Activated T-cell treated with anti-CD3 and anti-CD28 coated beads for 24 hours (primary cell): ENCODE measurements at regions not wholly inside any gene's neighbourhood (a gene's known extent, or its start where the extent isn't known, plus 50 kb on each side); places are given as distances from the start of the nearest gene placed in this dataset.

Experiments used
- DNase-seq: peaks from one replicate; pipeline ENCODE4 v3.0.0-alpha.2; 2020; ENCODE audit warnings: low read depth

DNA sequence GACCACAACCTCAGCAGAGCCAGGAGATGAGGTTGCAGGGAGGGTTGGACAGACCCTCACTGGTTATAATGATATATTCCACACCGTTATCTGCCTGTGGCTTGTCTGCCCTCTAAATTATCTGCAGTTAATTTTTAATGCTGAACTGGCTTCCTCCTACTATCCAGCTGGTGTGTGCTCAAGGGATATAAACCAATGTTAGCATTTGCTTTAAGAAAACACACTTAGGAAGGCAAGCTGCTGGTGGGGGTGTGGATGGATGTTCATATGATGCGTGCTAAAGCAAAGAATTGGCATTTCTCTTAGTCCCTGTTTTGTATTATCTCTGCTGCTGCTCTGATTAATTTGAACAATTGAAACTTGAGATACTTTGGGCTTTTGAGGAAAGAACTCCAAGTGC lies 132.2 kb upstream of the NPVF start:
- no peak for DNase-seq

DNA sequence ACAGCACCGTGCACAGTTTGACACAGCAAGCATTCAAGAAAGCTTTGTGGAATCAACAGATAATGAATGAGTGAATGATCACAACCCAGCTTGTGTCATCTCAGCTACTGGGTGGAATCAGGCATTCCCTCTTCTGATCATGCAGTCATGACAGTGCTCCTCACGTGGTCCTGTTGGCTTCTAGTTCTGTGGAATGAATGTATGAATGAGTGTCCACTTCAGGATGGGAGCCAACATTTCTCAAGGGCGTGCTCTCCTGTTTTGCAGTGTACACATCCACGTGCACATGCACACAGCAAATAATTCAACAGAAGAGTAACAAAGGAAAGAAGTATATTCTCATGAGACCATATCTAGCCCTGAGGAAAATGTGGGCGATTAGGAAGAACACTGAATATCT lies 133.1 kb upstream of the NPVF start:
- no peak for DNase-seq

GRCh38 chr7:25361863-25362262 lies 133.6 kb upstream of the NPVF start:
- DNase-seq = no peak

- no peak for DNase-seq
Measured at GRCh38 chr7:25368599-25369201, 140.4 kb upstream of the NPVF start.

GRCh38 chr7:25369786-25370185 lies 141.5 kb upstream of the NPVF start:
- no peak for DNase-seq

GRCh38 chr7:25371972-25372371 lies 143.7 kb upstream of the NPVF start:
- DNase-seq = no peak

- no peak for DNase-seq
Measured at GRCh38 chr7:25375805-25376600, 147.7 kb upstream of the NPVF start.

GRCh38 chr7:25379351-25380300 lies 151.3 kb upstream of the NPVF start:
- DNase-seq = no peak

DNA sequence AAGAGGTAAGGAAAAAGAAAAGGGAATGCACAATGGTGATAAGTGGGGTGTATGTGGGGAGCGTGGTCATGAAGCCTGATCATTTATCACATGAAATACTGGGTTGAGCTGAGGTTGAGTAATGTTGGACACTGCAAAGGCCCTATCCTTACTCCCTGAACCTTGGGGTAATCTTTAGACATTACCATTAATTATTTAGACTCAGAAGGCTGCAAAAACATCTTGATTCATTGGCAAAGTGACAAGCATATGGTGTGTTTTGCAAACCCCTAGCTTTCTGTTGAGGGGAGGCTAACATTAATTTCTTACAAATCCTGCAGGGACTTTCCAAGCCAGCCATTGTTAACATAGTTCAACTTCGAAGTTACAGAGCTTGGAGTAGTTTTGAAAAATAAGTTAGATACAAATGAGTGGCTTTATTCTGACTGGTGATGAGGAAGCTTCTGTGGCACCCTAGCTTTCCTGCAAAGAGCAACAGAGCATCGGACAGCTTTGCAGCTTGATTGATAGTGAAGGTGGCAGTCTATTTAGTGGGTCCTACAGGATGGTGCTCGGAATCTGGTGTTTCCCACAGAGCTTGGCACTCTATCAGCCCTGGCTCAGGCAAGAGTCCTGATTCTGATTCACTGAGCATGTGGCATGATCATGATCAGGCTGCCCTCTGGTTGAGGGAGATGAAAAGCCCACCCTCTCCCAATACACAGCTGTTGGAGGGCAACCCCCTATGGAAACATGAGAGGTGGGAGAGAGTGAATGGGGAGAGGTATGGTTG lies 153.7 kb upstream of the NPVF start:
- no peak for DNase-seq

DNA sequence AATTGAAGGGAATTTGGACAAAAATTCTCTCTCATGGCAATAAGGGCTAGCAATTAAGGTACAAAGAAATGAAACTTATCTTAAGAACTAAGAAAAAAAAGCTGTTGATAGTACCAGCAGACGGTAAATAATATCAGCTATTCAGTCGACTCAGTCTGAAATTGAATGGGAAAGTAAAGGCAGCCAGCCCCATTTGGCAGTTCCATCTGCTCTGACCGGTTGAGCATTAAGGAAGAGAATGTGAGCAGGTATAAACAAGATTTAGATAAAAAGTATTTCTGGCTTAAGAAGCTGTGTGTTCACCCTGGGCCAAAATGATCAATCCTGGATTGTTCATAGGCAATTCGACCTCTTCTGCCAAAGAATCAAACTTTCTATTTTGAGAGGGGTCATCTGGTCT lies 154.6 kb upstream of the NPVF start:
- no peak for DNase-seq

DNA sequence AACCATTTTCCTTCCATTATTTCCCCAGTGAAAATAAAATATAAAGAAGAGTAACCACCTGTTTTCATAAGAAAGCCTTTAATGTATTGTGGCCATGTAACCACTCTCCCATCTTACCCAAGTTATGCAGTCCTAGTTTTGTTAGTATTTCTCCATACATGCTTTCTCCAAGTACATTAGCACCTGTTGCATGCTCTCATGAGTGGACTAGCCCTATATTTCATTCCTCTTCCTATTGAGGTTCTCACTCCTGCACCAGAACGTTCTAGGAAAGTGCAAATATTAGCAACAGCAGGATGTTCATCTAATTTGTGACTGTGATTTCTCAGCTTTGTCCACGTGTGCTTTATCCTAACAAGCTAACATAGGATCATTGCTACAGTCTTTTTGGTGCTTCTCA lies 155.1 kb upstream of the NPVF start:
- DNase-seq = no peak

DNA sequence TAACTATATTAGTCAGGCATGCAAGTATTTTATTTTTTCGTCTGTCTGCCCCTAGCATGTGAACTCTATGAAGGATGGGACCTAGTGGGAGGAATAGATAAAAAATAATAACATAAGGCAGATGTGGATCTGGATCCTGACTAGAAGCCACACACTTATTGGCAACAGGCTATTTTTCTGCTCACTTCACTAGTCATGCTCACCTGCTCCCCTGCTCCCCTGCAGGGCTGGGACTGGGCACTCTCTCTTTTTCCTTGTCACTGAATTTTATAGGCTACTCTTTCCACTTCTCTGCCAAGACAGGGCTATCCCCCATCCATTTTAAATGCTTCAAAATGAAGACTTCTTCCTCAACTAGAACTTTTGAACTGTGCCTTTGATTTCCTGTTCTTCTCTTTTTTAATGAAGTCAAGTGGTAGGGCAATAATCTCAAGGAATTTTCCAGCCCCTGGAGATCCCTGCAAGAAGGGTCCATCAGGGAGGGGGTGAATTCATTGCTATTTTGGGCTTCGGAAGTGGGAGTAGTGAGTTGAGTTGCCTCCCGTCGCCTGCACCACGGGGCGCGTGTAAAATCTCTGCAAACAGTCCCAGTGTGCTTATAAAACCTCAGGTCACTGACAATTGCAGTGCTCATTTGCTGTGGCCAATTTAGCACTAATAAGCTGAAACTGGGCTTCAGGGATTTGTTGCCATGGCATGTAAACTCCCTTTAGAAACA lies 156.7 kb upstream of the NPVF start:
- no peak for DNase-seq

DNA sequence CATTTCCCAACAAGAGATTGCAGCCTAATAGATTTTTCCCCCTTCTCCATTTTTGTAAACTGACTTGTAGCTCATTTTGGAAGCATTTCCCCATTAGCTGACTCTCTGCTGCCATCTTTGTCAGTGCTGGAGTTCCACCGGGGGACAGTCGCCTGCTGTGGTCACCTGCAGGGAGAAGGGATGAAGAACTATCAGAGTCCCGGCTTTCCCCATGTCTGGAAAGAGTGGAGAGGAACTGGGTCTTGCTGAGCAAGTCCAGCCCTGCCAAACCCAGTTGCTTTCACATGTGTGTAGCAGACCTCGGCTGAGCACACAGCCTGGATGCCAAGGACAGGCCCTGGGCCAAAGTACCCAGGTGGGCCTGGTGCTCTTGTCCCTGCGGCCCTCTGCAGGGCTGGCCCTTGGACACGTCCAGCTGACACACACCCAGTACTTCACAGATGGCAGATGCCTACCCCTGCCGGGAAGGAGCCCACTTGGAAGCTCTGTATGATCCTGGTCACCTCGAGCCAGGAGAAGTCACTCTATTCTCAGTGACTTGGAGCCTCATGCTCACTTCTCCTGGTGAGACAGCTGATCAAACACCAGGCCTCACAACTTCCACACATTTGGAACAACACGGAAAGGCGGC lies 157.3 kb upstream of the NPVF start:
- DNase-seq = no peak

- DNase-seq = no peak
Measured at GRCh38 chr7:25386311-25386744, 158.0 kb upstream of the NPVF start.

DNA sequence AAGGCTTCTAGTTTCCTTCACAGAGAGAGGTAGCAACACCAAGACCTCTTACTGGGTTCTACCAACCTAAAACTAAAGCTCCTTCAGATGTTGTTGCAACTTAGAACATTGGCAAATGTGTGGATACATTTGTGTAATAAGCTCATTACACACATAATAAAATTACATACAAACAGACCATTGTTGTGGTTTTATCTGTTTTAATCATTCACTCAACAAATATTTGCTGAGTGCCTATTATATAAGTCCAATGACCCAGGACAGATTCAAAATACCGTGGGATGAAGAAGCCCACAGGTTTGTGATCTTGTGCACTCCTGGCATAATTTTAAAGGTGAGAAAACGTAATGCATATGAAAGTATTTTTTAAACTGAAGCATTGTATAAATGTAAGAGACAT lies 160.4 kb upstream of the NPVF start:
- no peak for DNase-seq

DNA sequence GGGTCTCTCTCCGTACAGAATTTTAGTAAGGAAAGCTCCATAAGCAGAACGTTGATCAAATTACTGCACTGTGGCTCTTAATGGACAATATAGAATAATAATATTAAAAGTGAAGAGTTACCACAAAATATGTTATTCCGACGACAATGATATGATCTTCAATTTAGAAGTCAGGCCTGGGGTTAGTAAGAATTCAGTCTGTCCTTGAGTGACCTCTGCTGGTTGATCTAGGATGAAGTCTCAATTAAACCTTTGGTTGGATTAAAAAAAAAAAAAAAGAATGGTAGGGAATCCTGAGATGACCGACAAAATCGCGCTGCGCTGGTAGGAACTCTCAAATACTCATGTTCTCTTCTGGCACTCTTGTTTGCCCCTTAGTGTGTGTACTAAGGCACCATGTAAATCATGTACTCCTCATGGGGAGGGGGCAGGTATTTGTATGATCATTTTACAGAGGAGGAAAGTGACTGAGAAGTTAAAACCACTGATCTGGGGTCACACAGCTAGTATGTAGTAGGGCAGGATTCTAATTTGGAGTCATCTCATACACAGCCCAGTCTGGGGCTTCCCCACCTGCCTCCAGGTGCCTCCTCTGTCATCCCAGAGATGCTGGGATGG lies 161.3 kb upstream of the NPVF start:
- peak; percentile 1 for DNase-seq

- no peak for DNase-seq
Measured at GRCh38 chr7:25391295-25391861, 163.1 kb upstream of the NPVF start.

GRCh38 chr7:25391961-25392587 lies 163.8 kb upstream of the NPVF start:
- DNase-seq = no peak

GRCh38 chr7:25392588-25393338 lies 164.5 kb upstream of the NPVF start:
- no peak for DNase-seq
